Effector memory CD8-positive, alpha-beta T cell (primary cell): ENCODE measurements at regions not wholly inside any gene's neighbourhood (a gene's known extent, or its start where the extent isn't known, plus 50 kb on each side); places are given as distances from the start of the nearest gene placed in this dataset.

Source experiments
- ATAC-seq: fragments of 150-1000 bp; cut with Tn5 transposase; replicated peaks from 2 replicates; pipeline ENCODE4 v1.10.0; 2021; ENCODE audit warnings: mild to moderate bottlenecking, moderate library complexity
- DNase-seq, 3 experiments: peaks; one replicate each; pipeline ENCODE4 v3.0.0; 2021
- H3K27ac Mint-ChIP-seq, 2 donors: one replicate each; pipeline ENCODE4 v1.8.0; 2022; ENCODE audit warnings: mild to moderate bottlenecking in 2 of 2, mixed read lengths in 2 of 2, moderate library complexity in 2 of 2
- H3K27me3 Mint-ChIP-seq, 2 donors: one replicate each; pipeline ENCODE4 v1.8.0; 2022; ENCODE audit warnings: mixed read lengths in 2 of 2
- H3K36me3 Mint-ChIP-seq: one replicate; pipeline ENCODE4 v1.8.0; 2022; ENCODE audit warnings: mild to moderate bottlenecking, moderate library complexity, mixed read lengths; ENCODE audit not compliant: insufficient read depth
- H3K4me1 Mint-ChIP-seq, 2 donors: one replicate each; pipeline ENCODE4 v1.8.0; 2022; ENCODE audit warnings: low read depth in 2 of 2, mixed read lengths in 2 of 2
- H3K4me3 Mint-ChIP-seq, 2 donors: one replicate each; pipeline ENCODE4 v1.8.0; 2022; ENCODE audit warnings: mild to moderate bottlenecking in 2 of 2, mixed read lengths in 2 of 2, moderate library complexity in 2 of 2
- H3K9me3 Mint-ChIP-seq, 2 donors: one replicate each; pipeline ENCODE4 v1.8.0; 2022; ENCODE audit warnings: mixed read lengths in 2 of 2

- Mint-ChIP-seq H3K9me3 (peaks cover 3% of the 10 kb centered on the region in 2 donors), H3K27me3 (no peaks in the 10 kb centered on the region), H3K27ac (no peak overlapping the region), H3K4me1 (no peaks in the 10 kb centered on the region), H3K4me3 (no peak overlapping the region), H3K36me3 (no peaks in the 10 kb centered on the region)
- no peak for ATAC-seq
- DNase-seq = no peak
Observed at GRCh38 chr4:171016145-171016544, 797.1 kb upstream of the GALNTL6 start.

GRCh38 chr4:171015441-171015840, 797.8 kb upstream of the GALNTL6 start:
- DNase-seq (no peak), ATAC-seq (no peak)
- H3K9me3 Mint-ChIP-seq = peaks cover 8% of the 10 kb centered on the region in 2 donors
- no peak overlapping the region for H3K27ac Mint-ChIP-seq
- H3K36me3 Mint-ChIP-seq = no peaks in the 10 kb centered on the region
- H3K4me3 Mint-ChIP-seq = no peak overlapping the region
- no peaks in the 10 kb centered on the region for H3K4me1 Mint-ChIP-seq
- no peaks in the 10 kb centered on the region for H3K27me3 Mint-ChIP-seq

DNA sequence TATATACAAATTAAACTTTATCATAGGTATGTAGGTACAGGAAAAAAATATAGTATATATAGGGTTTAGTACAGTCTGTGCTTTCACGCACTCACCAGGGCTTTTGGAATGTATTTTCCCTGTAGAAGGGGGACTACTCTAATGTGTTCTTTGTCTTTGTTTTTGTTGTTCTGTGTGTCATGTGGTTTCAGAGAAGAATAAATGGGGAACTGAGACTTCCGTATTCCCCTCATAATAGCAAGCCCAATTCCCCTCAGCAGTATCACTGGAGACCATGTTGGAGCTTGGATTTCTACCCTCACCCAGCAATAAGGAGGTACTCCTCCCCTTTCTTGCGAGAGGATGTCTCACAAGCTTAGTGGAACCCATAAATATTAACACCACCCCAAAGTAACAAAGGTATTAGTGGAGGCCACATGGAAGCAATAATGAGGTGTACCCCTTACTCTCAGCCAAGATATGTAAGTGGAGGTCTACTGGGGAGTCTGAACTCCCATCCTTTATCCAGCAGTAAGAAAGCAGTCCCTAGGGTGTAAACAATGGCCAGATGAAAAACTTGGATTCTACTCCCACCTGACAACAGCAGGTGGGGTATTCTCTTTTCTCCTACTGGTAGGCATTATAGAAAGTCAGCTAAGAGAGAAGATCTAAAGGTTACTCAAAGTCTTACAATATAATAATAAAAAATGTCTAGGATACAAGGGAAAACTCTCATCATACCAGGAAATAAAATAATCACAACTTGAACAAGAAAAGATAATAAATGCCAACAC, 805.4 kb upstream of the GALNTL6 start:
- H3K4me3 Mint-ChIP-seq = no peak overlapping the region
- ATAC-seq = no peak

DNA sequence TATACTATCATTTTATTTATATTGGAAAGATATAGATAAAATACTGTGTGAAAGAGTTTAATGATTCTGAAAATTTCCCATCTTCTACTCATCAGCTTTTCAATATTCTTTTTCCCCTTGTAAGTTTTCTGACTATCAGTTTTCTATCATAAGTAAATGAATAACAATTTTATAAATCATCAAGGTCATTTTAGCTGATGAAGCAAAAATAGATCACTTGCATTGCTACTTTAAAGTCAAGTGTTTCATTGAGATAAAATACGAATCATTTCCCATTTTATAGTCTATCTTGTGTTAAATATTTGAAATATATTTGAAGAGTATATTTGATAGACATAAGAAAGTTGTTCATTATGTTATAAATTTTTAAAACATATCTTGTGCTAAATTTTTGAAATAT, 811.0 kb upstream of the GALNTL6 start:
- peaks cover 7 to 41% of the 10 kb centered on the region in 2 donors for H3K9me3 Mint-ChIP-seq
- H3K4me1 Mint-ChIP-seq = no peaks in the 10 kb centered on the region
- H3K4me3 Mint-ChIP-seq = no peak overlapping the region
- DNase-seq (no peak), ATAC-seq (no peak)
- H3K27me3 Mint-ChIP-seq = no peaks in the 10 kb centered on the region
- H3K36me3 Mint-ChIP-seq = no peaks in the 10 kb centered on the region
- no peak overlapping the region for H3K27ac Mint-ChIP-seq

More for the DNA sequence above, 805.4 kb upstream of the GALNTL6 start:
- no peak overlapping the region for H3K27ac Mint-ChIP-seq
- DNase-seq = no peak
- no peaks in the 10 kb centered on the region for H3K4me1 Mint-ChIP-seq
- peaks cover 8 to 32% of the 10 kb centered on the region in 2 donors for H3K9me3 Mint-ChIP-seq
- no peaks in the 10 kb centered on the region for H3K36me3 Mint-ChIP-seq
- no peaks in the 10 kb centered on the region for H3K27me3 Mint-ChIP-seq

- Mint-ChIP-seq H3K4me3 (no peak overlapping the region), H3K36me3 (no peaks in the 10 kb centered on the region), H3K4me1 (no peaks in the 10 kb centered on the region), H3K27ac (no peak overlapping the region), H3K27me3 (no peaks in the 10 kb centered on the region), H3K9me3 (peaks cover 2 to 25% of the 10 kb centered on the region in 2 donors)
- DNase-seq = no peak
- no peak for ATAC-seq
Observed at GRCh38 chr4:170990989-170991589, 822.1 kb upstream of the GALNTL6 start.

GRCh38 chr4:170988446-170988845, 824.8 kb upstream of the GALNTL6 start:
- no peaks in the 10 kb centered on the region for H3K36me3 Mint-ChIP-seq
- DNase-seq (no peak), ATAC-seq (no peak)
- peaks cover 2 to 27% of the 10 kb centered on the region in 2 donors for H3K9me3 Mint-ChIP-seq
- H3K4me1 Mint-ChIP-seq = no peaks in the 10 kb centered on the region
- no peak overlapping the region for H3K4me3 Mint-ChIP-seq
- no peak overlapping the region for H3K27ac Mint-ChIP-seq
- no peaks in the 10 kb centered on the region for H3K27me3 Mint-ChIP-seq

DNA sequence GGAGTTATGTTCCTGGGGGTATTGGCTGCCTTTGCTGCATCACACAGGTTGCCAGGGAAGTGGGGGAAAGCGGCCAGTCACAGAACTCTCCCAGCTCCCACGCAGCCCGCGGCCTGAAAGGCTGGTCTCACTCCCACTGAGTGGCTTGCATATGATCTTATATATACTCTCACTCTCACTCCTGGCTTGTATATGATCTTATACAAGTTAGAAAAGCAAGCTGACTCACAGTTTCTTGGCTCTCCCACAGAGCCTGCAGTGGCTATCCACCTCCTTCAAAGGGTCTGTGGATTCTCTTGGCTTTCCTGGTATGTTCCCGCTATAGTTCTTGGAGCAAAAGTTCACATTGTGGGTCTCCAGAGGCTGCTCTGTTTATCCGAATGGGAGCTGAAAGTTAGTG, 833.5 kb upstream of the GALNTL6 start:
- DNase-seq = no peak
- no peaks in the 10 kb centered on the region for H3K27me3 Mint-ChIP-seq
- peaks cover 0 to 9% of the 10 kb centered on the region in 2 donors for H3K9me3 Mint-ChIP-seq
- no peaks in the 10 kb centered on the region for H3K36me3 Mint-ChIP-seq
- no peak overlapping the region for H3K4me3 Mint-ChIP-seq
- H3K27ac Mint-ChIP-seq = no peak overlapping the region
- H3K4me1 Mint-ChIP-seq = no peaks in the 10 kb centered on the region
- ATAC-seq = no peak

- no peak overlapping the region for H3K4me3 Mint-ChIP-seq
- no peak overlapping the region for H3K27ac Mint-ChIP-seq
- H3K27me3 Mint-ChIP-seq = no peaks in the 10 kb centered on the region
- ATAC-seq (no peak), DNase-seq (no peak)
- peaks cover 0 to 12% of the 10 kb centered on the region in 2 donors for H3K9me3 Mint-ChIP-seq
- no peaks in the 10 kb centered on the region for H3K4me1 Mint-ChIP-seq
- peaks cover 4% of the 10 kb centered on the region for H3K36me3 Mint-ChIP-seq
Observed at GRCh38 chr4:170978990-170979389, 834.2 kb upstream of the GALNTL6 start.

DNA sequence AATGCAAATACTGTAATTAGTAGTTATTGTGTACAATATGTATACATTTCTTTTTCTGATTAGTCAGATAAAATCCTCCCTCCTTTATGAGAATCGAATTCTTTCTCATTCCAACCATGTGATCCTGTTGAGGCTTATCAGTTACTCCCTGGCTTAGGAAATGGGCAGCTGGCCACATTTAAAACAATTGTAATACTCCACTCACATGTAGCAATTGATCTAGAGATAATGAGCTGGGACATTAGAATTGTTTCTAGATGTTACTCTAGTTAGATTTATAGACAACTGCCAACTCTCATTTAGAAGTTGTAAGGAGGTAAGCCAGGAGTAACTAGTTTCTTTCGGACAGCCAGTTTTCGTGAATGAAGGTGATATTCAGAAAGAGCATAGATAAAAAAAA, 859.3 kb upstream of the AADAT start:
- Mint-ChIP-seq H3K4me3 (no peak overlapping the region), H3K27me3 (no peaks in the 10 kb centered on the region), H3K36me3 (no peaks in the 10 kb centered on the region), H3K27ac (no peak overlapping the region), H3K9me3 (peaks cover 8 to 18% of the 10 kb centered on the region in 2 donors), H3K4me1 (no peaks in the 10 kb centered on the region)
- no peak for DNase-seq
- ATAC-seq = no peak

DNA sequence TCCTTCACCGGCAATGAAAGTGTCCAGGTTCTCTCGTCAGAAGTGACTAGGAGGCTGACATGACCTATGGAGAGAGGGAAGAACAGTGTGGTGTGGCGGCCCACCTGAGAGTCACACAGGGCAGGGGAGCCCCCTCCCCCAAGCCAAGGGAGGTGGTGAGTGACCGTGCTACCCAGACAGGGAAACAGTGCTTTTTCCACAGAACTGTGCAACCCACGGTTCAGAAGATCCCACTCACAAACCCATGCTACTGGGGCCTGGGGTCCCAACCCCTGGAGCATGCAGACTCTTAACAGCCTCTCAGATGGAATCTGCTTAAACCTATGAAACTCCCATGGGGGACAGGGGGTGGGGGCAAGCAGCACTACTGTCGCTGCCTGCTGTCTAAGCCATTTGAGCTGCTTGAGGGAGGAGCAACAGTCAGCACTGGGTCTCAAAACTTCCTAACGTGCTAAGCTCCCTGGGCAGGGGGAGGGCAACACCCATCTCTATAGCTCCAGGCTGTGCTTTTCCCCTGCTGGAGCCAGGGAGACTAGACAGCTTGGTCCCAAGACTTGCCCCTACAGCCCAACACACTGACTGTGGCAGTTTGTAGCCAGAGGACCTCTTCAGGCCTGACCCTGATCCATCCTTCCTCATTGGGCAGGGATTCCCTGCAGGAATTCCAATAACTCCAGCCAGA, 850.4 kb upstream of the AADAT start:
- Mint-ChIP-seq H3K4me1 (peaks cover 0 to 2% of the 10 kb centered on the region in 2 donors), H3K36me3 (no peaks in the 10 kb centered on the region), H3K27me3 (no peaks in the 10 kb centered on the region), H3K4me3 (no peak overlapping the region), H3K9me3 (peaks cover 12 to 21% of the 10 kb centered on the region in 2 donors), H3K27ac (no peak overlapping the region)
- DNase-seq = no peak
- no peak for ATAC-seq

DNA sequence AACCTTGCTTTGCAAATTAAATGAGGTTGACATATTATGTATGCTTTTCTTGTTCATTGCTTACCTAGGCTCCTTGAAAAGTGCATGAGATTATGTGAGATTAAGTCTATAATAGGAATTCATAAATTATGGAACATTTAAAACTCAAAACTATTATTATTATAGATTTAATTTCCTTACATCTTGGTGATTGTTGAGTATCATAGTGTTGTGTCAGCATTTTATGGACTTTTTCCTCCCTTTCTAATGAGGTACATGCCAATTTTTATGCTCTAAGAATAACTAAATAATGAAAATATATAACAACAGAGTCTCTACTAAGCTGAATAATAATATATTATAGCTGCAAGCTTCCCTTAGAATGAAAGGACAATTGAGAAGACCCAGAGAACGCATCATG, 848.8 kb upstream of the AADAT start:
- no peak for DNase-seq
- Mint-ChIP-seq H3K27ac (no peak overlapping the region), H3K4me3 (no peak overlapping the region), H3K27me3 (no peaks in the 10 kb centered on the region), H3K4me1 (peaks cover 0 to 2% of the 10 kb centered on the region in 2 donors), H3K36me3 (no peaks in the 10 kb centered on the region), H3K9me3 (peaks cover 13 to 15% of the 10 kb centered on the region in 2 donors)
- ATAC-seq = no peak

GRCh38 chr4:170931321-170931720, 841.6 kb upstream of the AADAT start:
- Mint-ChIP-seq H3K9me3 (peaks cover 6 to 7% of the 10 kb centered on the region in 2 donors), H3K4me1 (no peaks in the 10 kb centered on the region), H3K27ac (no peak overlapping the region), H3K36me3 (no peaks in the 10 kb centered on the region), H3K27me3 (no peaks in the 10 kb centered on the region), H3K4me3 (no peak overlapping the region)
- DNase-seq (no peak), ATAC-seq (no peak)

GRCh38 chr4:170888660-170889059, 798.9 kb upstream of the AADAT start:
- H3K27ac Mint-ChIP-seq = no peak overlapping the region
- H3K4me1 Mint-ChIP-seq = no peaks in the 10 kb centered on the region
- DNase-seq (no peak), ATAC-seq (no peak)
- no peaks in the 10 kb centered on the region for H3K27me3 Mint-ChIP-seq
- H3K4me3 Mint-ChIP-seq = no peak overlapping the region
- H3K36me3 Mint-ChIP-seq = no peaks in the 10 kb centered on the region
- H3K9me3 Mint-ChIP-seq = peaks cover 6 to 13% of the 10 kb centered on the region in 2 donors

DNA sequence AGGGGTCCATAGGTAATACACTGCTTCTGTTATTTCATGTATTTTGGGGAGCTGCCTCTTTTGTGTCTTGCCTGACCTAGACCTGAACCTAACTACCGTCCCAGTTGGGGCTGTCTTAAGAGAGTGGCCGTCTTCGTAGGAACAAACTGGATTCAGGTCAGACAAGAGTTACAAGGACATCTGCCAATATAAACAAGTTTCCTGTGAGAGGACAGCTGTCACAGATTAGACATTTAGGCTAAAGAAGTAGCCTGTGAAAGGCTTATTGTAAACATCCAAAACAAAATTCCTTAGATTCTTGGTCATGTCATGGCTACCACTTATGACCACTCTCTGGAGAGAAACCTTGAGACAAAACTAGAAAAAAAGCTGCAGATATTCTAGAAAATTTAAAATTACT, 797.6 kb upstream of the AADAT start:
- Mint-ChIP-seq H3K4me1 (no peaks in the 10 kb centered on the region), H3K36me3 (no peaks in the 10 kb centered on the region), H3K27ac (no peak overlapping the region), H3K4me3 (no peak overlapping the region), H3K9me3 (peaks cover 9 to 19% of the 10 kb centered on the region in 2 donors), H3K27me3 (no peaks in the 10 kb centered on the region)
- DNase-seq (no peak), ATAC-seq (no peak)
